Heart left ventricle (tissue), 13 donors: ENCODE measurements at regions not wholly inside any gene's neighbourhood (a gene's known extent, or its start where the extent isn't known, plus 50 kb on each side); places are given as distances from the start of the nearest gene placed in this dataset.

ENCODE experiments used
- POLR2A ChIP-seq, 2 donors: fragments of 450-650 bp; IDR thresholded peaks; one replicate each; pipeline ENCODE4 v1.6.1; 2017; ENCODE audit warnings: antibody characterized with exemption in 2 of 2, mild to moderate bottlenecking in 2 of 2, moderate library complexity in 2 of 2
- TF ChIP-seq, protein P1 (sequence below), 12 donors: fragments of 200-600 bp; sonication (generic) in 4 of 12; IDR thresholded peaks; one replicate each; pipeline versions ENCODE4 v1.5.0 to v1.8.0; 2018 to 2022; ENCODE audit warnings: antibody characterized with exemption in 12 of 12, mild to moderate bottlenecking in 5 of 12
- donor health status: ischemic (EF 13 %, LVEDD 7.1; RV severe dilation, severe dysfunction).
- donor health status: DM: no; HTN: yes; CAD: no.
- donor health status: DM: no; HTN: no; CAD: no.
- donor health status: ischemic (EF 25% LVEDD 6.9; RV normal size, moderate dysfunction).
- donor health status: ischemic (EF 25% LVEDD 5.7; RV mildly dilated, moderate dysfunction).
- donor health status: ischemic (EF 35%, LVEDD 5.7; RV mildly dilated, moderate dysfunction).
- donor health status: nonischemic (EF 11% LVEDD 7.7; RV severe dilation, severe dysfunction).
- donor health status: DM: yes; HTN: yes; CAD: no.
- donor health status: PGD.
- donor health status: ischemic (EF 29% LVEDD 5.4; RV normal size, mild dysfunction).
- donor health status: nonischemic (EF 23%, LVEDD 6.1; RV moderate dilation, normal function).

DNA sequence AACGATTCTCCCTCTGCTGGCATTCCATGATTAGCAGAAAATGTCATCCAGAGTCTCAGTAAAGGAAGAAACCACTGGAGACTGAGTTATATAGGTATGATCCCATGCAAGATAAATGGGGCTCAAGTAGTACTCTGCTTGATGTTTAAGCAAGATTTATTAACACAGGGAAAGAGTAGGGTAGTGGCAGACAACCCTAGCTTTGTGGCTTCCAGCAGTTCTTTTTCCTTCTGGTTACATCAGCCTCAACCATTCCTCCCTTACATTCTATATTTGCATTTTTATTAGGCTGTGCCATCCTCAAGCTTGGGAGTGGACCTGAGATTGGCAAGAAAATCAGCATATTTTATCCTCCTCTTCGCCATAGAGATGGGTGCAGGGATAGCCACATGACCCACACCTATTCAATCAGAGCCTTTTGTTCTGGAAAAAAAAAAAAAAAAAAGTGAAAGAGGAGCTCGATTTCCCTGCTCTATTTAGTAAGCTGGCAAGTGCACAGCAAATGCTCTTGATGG lies 402.1 kb downstream of the ZNF536 start:
- TF ChIP-seq, protein P1, sequence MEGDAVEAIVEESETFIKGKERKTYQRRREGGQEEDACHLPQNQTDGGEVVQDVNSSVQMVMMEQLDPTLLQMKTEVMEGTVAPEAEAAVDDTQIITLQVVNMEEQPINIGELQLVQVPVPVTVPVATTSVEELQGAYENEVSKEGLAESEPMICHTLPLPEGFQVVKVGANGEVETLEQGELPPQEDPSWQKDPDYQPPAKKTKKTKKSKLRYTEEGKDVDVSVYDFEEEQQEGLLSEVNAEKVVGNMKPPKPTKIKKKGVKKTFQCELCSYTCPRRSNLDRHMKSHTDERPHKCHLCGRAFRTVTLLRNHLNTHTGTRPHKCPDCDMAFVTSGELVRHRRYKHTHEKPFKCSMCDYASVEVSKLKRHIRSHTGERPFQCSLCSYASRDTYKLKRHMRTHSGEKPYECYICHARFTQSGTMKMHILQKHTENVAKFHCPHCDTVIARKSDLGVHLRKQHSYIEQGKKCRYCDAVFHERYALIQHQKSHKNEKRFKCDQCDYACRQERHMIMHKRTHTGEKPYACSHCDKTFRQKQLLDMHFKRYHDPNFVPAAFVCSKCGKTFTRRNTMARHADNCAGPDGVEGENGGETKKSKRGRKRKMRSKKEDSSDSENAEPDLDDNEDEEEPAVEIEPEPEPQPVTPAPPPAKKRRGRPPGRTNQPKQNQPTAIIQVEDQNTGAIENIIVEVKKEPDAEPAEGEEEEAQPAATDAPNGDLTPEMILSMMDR (IDR thresholded peaks at IDR 0.05), result no peak
- no peak for TF ChIP-seq POLR2A (IDR thresholded peaks at IDR 0.05)
